GM23338 (cell line): ENCODE measurements at regions not wholly inside any gene's neighbourhood (a gene's known extent, or its start where the extent isn't known, plus 50 kb on each side); places are given as distances from the start of the nearest gene placed in this dataset.

ENCODE experiments used
- ATAC-seq: fragments of 200-7000 bp; cut with Tn5 transposase; 3 replicates; pipeline ENCODE4 v1.9.1; 2020
- DNase-seq: peaks from one replicate; pipeline ENCODE4 v3.0.0-alpha.2; 2015; ENCODE audit warnings: low spot score
- H2AFZ ChIP-seq: fragments of 200-600 bp; sonication (generic); 2 replicates; pipeline ENCODE4 v1.8.0; 2016; ENCODE audit warnings: antibody characterized with exemption, mild to moderate bottlenecking, moderate library complexity
- H3F3A ChIP-seq: fragments of 200-600 bp; sonication (generic); replicated peaks from 2 replicates; pipeline ENCODE4 v1.8.0; 2017; ENCODE audit warnings: antibody characterized with exemption, mixed run types, low read depth
- H3K27ac ChIP-seq: fragments of 200-600 bp; sonication (generic); 2 replicates; pipeline ENCODE4 v1.6.1; 2016; ENCODE audit warnings: low read depth
- H3K27me3 ChIP-seq: fragments of 200-600 bp; sonication (generic); 2 replicates; pipeline ENCODE4 v1.8.0; 2016; ENCODE audit warnings: mild to moderate bottlenecking, mixed run types, moderate library complexity; ENCODE audit not compliant: insufficient read depth
- H3K36me3 ChIP-seq: fragments of 200-600 bp; sonication (generic); 2 replicates; pipeline ENCODE4 v1.8.0; 2016; ENCODE audit warnings: mild to moderate bottlenecking; ENCODE audit not compliant: insufficient read depth
- H3K4me1 ChIP-seq: fragments of 200-600 bp; sonication (generic); 2 replicates; pipeline ENCODE4 v1.8.0; 2016; ENCODE audit warnings: mild to moderate bottlenecking, moderate library complexity; ENCODE audit not compliant: insufficient read depth
- H3K4me2 ChIP-seq: fragments of 200-600 bp; sonication (generic); 2 replicates; pipeline ENCODE4 v1.7.1; 2017; ENCODE audit warnings: mixed run types
- H3K4me3 ChIP-seq: fragments of 200-600 bp; sonication (generic); 2 replicates; pipeline ENCODE4 v1.6.1; 2016; ENCODE audit warnings: mixed run types
- H3K79me2 ChIP-seq: fragments of 200-600 bp; sonication (generic); replicated peaks from 2 replicates; pipeline ENCODE4 v1.8.0; 2017; ENCODE audit warnings: mild to moderate bottlenecking; ENCODE audit not compliant: insufficient read depth
- H3K9me2 ChIP-seq: fragments of 200-600 bp; sonication (generic); 2 replicates; pipeline ENCODE4 v1.8.0; 2017; ENCODE audit not compliant: insufficient read depth
- H4K20me1 ChIP-seq: fragments of 200-600 bp; sonication (generic); replicated peaks from 2 replicates; pipeline ENCODE4 v1.8.0; 2017; ENCODE audit warnings: mild to moderate bottlenecking; ENCODE audit not compliant: insufficient read depth
- H3K27ac Mint-ChIP-seq: 2 replicates; pipeline ENCODE4 v1.8.0; 2020; ENCODE audit warnings: inconsistent platforms, mild to moderate bottlenecking, moderate library complexity, mixed read lengths
- H3K27me3 Mint-ChIP-seq: 3 replicates; pipeline ENCODE4 v1.8.0; 2022; ENCODE audit warnings: low read depth, mild to moderate bottlenecking, moderate library complexity, mixed read lengths, inconsistent platforms; ENCODE audit not compliant: insufficient read depth, poor library complexity
- H3K36me3 Mint-ChIP-seq: 3 replicates; pipeline ENCODE4 v1.8.0; 2021; ENCODE audit warnings: low read depth, mild to moderate bottlenecking, inconsistent platforms, moderate library complexity, mixed read lengths
- H3K4me1 Mint-ChIP-seq: 3 replicates; pipeline ENCODE4 v1.8.0; 2020; ENCODE audit warnings: mild to moderate bottlenecking, inconsistent platforms, mixed read lengths
- H3K4me3 Mint-ChIP-seq: 3 replicates; pipeline ENCODE4 v1.8.0; 2021; ENCODE audit warnings: moderate library complexity, mild to moderate bottlenecking, inconsistent platforms, mixed read lengths
- H3K9me3 Mint-ChIP-seq: 3 replicates; pipeline ENCODE4 v1.8.0; 2020; ENCODE audit warnings: moderate library complexity, mild to moderate bottlenecking, inconsistent platforms, mixed read lengths
- CREB1 ChIP-seq: fragments of 250-450 bp; sonication (Bioruptor Pico); IDR thresholded peaks from 2 replicates; pipeline ENCODE4 v1.5.0; 2020; ENCODE audit warnings: low read depth, mild to moderate bottlenecking, moderate library complexity
- ETS1 ChIP-seq: IDR thresholded peaks from 2 replicates; pipeline ENCODE4 v1.6.1; 2016; ENCODE audit warnings: antibody characterized with exemption
- EZH2 ChIP-seq: fragments of 200-600 bp; sonication (generic); IDR thresholded peaks from one replicate; pipeline ENCODE4 v1.8.0; 2017; ENCODE audit warnings: antibody characterized with exemption, mild to moderate bottlenecking, low read depth; ENCODE audit not compliant: unreplicated experiment
- EZH2phosphoT487 ChIP-seq: fragments of 200-600 bp; sonication (generic); IDR thresholded peaks from one replicate; pipeline ENCODE4 v1.8.1; 2018; ENCODE audit warnings: antibody characterized with exemption; ENCODE audit not compliant: unreplicated experiment
- JUNB ChIP-seq: IDR thresholded peaks from one replicate; pipeline ENCODE4 v1.6.1; 2016; ENCODE audit warnings: antibody characterized with exemption; ENCODE audit not compliant: unreplicated experiment
- NANOG ChIP-seq: IDR thresholded peaks from 2 replicates; pipeline ENCODE4 v1.6.1; 2016; ENCODE audit warnings: antibody characterized with exemption, borderline replicate concordance
- POLR2AphosphoS5 ChIP-seq: IDR thresholded peaks from 2 replicates; pipeline ENCODE4 v1.6.1; 2016; ENCODE audit warnings: antibody characterized with exemption, low read depth
- REST ChIP-seq: IDR thresholded peaks from one replicate; pipeline ENCODE4 v1.6.1; 2018; ENCODE audit warnings: antibody characterized with exemption; ENCODE audit not compliant: unreplicated experiment
- ZNF114 ChIP-seq: fragments of 250-450 bp; sonication (Bioruptor Pico); IDR thresholded peaks from 2 replicates; pipeline ENCODE4 v1.5.0; 2020; ENCODE audit warnings: mild to moderate bottlenecking, moderate library complexity
- ZNF331 ChIP-seq: fragments of 250-450 bp; sonication (Bioruptor Pico); IDR thresholded peaks from 2 replicates; pipeline ENCODE4 v1.5.0; 2020; ENCODE audit warnings: low read depth, mild to moderate bottlenecking, moderate library complexity
- TF ChIP-seq, protein P1 (sequence below): fragments of 250-450 bp; sonication (Bioruptor Pico); IDR thresholded peaks from 2 replicates; pipeline ENCODE4 v1.5.0; 2020; ENCODE audit warnings: mild to moderate bottlenecking, moderate library complexity

DNA sequence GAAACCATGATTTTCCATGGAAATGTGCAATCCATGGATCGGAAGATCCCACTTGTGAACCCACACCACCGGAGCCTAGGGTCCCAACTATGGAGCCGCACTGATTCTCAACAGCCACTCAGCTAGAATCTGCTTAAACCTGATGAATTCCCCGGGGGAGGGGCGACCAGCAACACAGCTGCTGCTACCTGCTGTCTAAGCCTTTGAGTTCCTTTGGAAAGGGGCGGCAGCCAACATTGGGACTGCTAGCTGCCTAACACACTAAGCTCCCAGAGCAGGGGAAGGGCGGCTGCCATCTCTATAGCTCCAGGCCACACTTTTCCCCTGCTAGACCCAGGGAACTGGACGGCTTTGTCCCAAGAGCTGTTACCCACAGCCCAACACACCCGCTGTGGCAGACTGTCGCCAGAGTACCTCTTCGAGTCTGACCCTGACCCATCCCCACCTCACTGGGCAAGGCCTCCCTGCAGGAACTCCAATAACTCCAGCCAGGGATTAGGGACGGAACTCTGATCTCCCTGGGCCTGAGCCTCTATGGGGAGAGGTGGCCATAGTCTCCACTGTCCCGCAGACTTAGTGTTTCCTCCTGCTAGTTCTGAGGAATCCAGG is 205.8 kb upstream of the SLC16A7 start (continued):
- TF ChIP-seq ETS1 (no peak), NANOG (no peak)

DNA sequence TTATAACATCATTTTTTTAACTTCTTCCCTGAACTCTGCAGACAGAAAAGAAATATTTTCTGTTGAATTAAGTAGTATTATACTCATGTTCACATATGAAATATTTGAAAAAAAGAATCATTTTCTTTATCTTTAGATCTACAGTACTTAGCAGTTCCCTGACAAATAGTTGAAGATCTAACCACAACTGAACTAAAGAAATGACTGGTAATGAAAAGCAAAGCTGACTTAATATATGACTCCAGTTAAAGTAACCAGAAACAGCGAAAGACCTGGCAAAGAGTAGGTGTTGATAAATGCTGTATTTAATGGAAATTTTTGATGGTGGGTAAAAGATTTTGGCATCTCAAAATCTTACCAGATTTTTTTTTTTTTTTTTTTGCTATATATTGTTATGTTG is 207.1 kb upstream of the SLC16A7 start:
- Histone ChIP-seq H3K79me2 (no peaks in the 10 kb centered on the region), H3K4me2 (no peak overlapping the region), H3K36me3 (no peaks in the 10 kb centered on the region), H3F3A (no peaks in the 10 kb centered on the region), H2AFZ (no peak overlapping the region), H3K9me2 (no peaks in the 10 kb centered on the region), H3K4me3 (no peak overlapping the region), H3K4me1 (peaks cover 15% of the 10 kb centered on the region), H3K27me3 (no peaks in the 10 kb centered on the region), H4K20me1 (no peaks in the 10 kb centered on the region), H3K27ac (no peak overlapping the region)
- DNase-seq (no peak), ATAC-seq (no peak)
- Mint-ChIP-seq H3K36me3 (peaks cover 21% of the 10 kb centered on the region), H3K27me3 (peaks cover 4% of the 10 kb centered on the region), H3K27ac (no peak overlapping the region), H3K4me3 (no peak overlapping the region), H3K4me1 (peaks cover 18% of the 10 kb centered on the region), H3K9me3 (peaks cover 19% of the 10 kb centered on the region)
- TF ChIP-seq CREB1 (CRISPR knock-in tag), result no peak
- TF ChIP-seq POLR2AphosphoS5, result no peak
- TF ChIP-seq, protein P1, sequence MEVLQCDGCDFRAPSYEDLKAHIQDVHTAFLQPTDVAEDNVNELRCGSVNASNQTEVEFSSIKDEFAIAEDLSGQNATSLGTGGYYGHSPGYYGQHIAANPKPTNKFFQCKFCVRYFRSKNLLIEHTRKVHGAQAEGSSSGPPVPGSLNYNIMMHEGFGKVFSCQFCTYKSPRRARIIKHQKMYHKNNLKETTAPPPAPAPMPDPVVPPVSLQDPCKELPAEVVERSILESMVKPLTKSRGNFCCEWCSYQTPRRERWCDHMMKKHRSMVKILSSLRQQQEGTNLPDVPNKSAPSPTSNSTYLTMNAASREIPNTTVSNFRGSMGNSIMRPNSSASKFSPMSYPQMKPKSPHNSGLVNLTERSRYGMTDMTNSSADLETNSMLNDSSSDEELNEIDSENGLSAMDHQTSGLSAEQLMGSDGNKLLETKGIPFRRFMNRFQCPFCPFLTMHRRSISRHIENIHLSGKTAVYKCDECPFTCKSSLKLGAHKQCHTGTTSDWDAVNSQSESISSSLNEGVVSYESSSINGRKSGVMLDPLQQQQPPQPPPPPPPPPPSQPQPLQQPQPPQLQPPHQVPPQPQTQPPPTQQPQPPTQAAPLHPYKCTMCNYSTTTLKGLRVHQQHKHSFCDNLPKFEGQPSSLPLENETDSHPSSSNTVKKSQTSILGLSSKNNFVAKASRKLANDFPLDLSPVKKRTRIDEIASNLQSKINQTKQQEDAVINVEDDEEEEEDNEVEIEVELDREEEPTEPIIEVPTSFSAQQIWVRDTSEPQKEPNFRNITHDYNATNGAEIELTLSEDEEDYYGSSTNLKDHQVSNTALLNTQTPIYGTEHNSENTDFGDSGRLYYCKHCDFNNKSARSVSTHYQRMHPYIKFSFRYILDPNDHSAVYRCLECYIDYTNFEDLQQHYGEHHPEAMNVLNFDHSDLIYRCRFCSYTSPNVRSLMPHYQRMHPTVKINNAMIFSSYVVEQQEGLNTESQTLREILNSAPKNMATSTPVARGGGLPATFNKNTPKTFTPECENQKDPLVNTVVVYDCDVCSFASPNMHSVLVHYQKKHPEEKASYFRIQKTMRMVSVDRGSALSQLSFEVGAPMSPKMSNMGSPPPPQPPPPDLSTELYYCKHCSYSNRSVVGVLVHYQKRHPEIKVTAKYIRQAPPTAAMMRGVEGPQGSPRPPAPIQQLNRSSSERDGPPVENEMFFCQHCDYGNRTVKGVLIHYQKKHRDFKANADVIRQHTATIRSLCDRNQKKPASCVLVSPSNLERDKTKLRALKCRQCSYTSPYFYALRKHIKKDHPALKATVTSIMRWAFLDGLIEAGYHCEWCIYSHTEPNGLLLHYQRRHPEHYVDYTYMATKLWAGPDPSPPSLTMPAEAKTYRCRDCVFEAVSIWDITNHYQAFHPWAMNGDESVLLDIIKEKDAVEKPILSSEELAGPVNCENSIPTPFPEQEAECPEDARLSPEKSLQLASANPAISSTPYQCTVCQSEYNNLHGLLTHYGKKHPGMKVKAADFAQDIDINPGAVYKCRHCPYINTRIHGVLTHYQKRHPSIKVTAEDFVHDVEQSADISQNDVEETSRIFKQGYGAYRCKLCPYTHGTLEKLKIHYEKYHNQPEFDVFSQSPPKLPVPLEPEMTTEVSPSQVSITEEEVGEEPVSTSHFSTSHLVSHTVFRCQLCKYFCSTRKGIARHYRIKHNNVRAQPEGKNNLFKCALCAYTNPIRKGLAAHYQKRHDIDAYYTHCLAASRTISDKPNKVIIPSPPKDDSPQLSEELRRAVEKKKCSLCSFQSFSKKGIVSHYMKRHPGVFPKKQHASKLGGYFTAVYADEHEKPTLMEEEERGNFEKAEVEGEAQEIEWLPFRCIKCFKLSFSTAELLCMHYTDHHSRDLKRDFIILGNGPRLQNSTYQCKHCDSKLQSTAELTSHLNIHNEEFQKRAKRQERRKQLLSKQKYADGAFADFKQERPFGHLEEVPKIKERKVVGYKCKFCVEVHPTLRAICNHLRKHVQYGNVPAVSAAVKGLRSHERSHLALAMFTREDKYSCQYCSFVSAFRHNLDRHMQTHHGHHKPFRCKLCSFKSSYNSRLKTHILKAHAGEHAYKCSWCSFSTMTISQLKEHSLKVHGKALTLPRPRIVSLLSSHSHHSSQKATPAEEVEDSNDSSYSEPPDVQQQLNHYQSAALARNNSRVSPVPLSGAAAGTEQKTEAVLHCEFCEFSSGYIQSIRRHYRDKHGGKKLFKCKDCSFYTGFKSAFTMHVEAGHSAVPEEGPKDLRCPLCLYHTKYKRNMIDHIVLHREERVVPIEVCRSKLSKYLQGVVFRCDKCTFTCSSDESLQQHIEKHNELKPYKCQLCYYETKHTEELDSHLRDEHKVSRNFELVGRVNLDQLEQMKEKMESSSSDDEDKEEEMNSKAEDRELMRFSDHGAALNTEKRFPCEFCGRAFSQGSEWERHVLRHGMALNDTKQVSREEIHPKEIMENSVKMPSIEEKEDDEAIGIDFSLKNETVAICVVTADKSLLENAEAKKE (CRISPR knock-in tag), result no peak
- no peak for TF ChIP-seq ZNF331 (CRISPR knock-in tag)
- TF ChIP-seq NANOG, result no peak
- no peak for TF ChIP-seq REST
- TF ChIP-seq JUNB, result no peak
- no peak for TF ChIP-seq EZH2
- TF ChIP-seq EZH2phosphoT487, result no peak
- TF ChIP-seq ZNF114 (CRISPR knock-in tag), result no peak
- TF ChIP-seq ETS1, result no peak
